SK-N-SH (cell line): ENCODE measurements at regions not wholly inside any gene's neighbourhood (a gene's known extent, or its start where the extent isn't known, plus 50 kb on each side); places are given as distances from the start of the nearest gene placed in this dataset.

Experiments used
- CTCF ChIA-PET: fragments of 300-600, 350-600 bp; formaldehyde crosslinking; extraction: SDS; loops from one replicate; lab custom pipeline; 2021; lab: Yijun Ruan, JAX
- POLR2A ChIA-PET: fragments of 350-600 bp; sonication (Branson Sonifier 250); formaldehyde crosslinking; extraction: SDS; loops from one replicate; lab custom pipeline; 2020; ENCODE audit warnings: antibody characterized with exemption, inconsistent platforms; lab: Yijun Ruan, JAX
- DNase-seq: peaks from one replicate; pipeline ENCODE4 v3.0.0; 2012
- H2AFZ ChIP-seq: fragments of 200-600 bp; sonication (generic); 2 replicates; pipeline ENCODE4 v1.8.1; 2016; ENCODE audit warnings: antibody characterized with exemption, mild to moderate bottlenecking, low read depth
- H3F3A ChIP-seq: fragments of 200-600 bp; sonication (generic); replicated peaks from 2 replicates; pipeline ENCODE3; 2016; ENCODE audit warnings: antibody characterized with exemption, mild to moderate bottlenecking; ENCODE audit not compliant: insufficient read depth
- H3K27ac ChIP-seq, 2 experiments: fragments of 200-500 bp in 1 of 2; fragments of 200-600 bp in 1 of 2; sonication (Bioruptor generic) in 1 of 2; sonication (generic), shearing (Covaris generic) in 1 of 2; 2 replicates each; pipeline versions ENCODE4 v1.5.1 to v1.6.1; 2014 to 2016; ENCODE audit warnings: low read depth in 2 of 2, inconsistent platforms in 1 of 2, low read length in 1 of 2, mild to moderate bottlenecking in 1 of 2, mixed read lengths in 1 of 2
- H3K27me3 ChIP-seq: fragments of 200-600 bp; sonication (generic), shearing (Covaris generic); 2 replicates; pipeline ENCODE4 v1.6.1; 2016; ENCODE audit warnings: mixed run types; ENCODE audit not compliant: insufficient read depth
- H3K36me3 ChIP-seq, 2 experiments: fragments of 200-500 bp in 1 of 2; fragments of 200-600 bp in 1 of 2; sonication (Bioruptor generic) in 1 of 2; sonication (generic) in 1 of 2; replicated peaks in 1 of 2; 2 replicates each; pipeline versions ENCODE3 to v1.5.1; 2014 to 2016; ENCODE audit warnings: low read length in 1 of 2, mild to moderate bottlenecking in 1 of 2; ENCODE audit not compliant: insufficient read depth in 2 of 2, control insufficient read depth in 1 of 2
- H3K4me1 ChIP-seq, 2 experiments: fragments of 200-500 bp in 1 of 2; fragments of 200-600 bp in 1 of 2; sonication (Bioruptor generic) in 1 of 2; sonication (generic), shearing (Covaris generic) in 1 of 2; 2 replicates each; pipeline versions ENCODE4 v1.5.1 to v1.6.1; 2014 to 2016; ENCODE audit warnings: low read depth in 1 of 2, low read length in 1 of 2, mixed run types in 1 of 2; ENCODE audit not compliant: insufficient read depth in 2 of 2, control insufficient read depth in 1 of 2
- H3K4me2 ChIP-seq: fragments of 200-600 bp; sonication (generic), shearing (Covaris generic); 2 replicates; pipeline ENCODE4 v1.6.1; 2017; ENCODE audit warnings: mixed run types
- H3K4me3 ChIP-seq, 2 experiments: fragments of 200-500 bp in 1 of 2; fragments of 200-600 bp in 1 of 2; sonication (Bioruptor generic) in 1 of 2; sonication (generic), shearing (Covaris generic) in 1 of 2; 2 replicates each; pipeline versions ENCODE4 v1.5.1 to v1.8.1; 2014 to 2016; ENCODE audit warnings: low read depth in 2 of 2, inconsistent platforms in 1 of 2, low read length in 1 of 2, mild to moderate bottlenecking in 1 of 2, mixed read lengths in 1 of 2, moderate library complexity in 1 of 2
- H3K79me2 ChIP-seq: fragments of 200-600 bp; sonication (generic); 2 replicates; pipeline ENCODE4 v1.8.1; 2017; ENCODE audit warnings: mild to moderate bottlenecking; ENCODE audit not compliant: insufficient read depth
- H3K9ac ChIP-seq: fragments of 200-600 bp; sonication (generic); 2 replicates; pipeline ENCODE4 v1.6.1; 2017; ENCODE audit warnings: mixed run types
- H3K9me2 ChIP-seq: fragments of 200-600 bp; sonication (generic); 2 replicates; pipeline ENCODE4 v1.6.1; 2017; ENCODE audit warnings: mixed run types
- H3K9me3 ChIP-seq: fragments of 200-600 bp; sonication (generic); 2 replicates; pipeline ENCODE4 v1.6.1; 2017; ENCODE audit warnings: mixed run types, mild to moderate bottlenecking, moderate library complexity
- H4K20me1 ChIP-seq: fragments of 200-600 bp; sonication (generic); 2 replicates; pipeline ENCODE4 v1.6.1; 2017; ENCODE audit warnings: mild to moderate bottlenecking, mixed run types; ENCODE audit not compliant: insufficient read depth
- CTCF ChIP-seq: fragments of 200-600 bp; sonication (generic); IDR thresholded peaks from 2 replicates; pipeline ENCODE4 v1.6.1; 2017; ENCODE audit warnings: antibody characterized with exemption, mild to moderate bottlenecking, moderate library complexity
- ELF1 ChIP-seq: IDR thresholded peaks from 2 replicates; pipeline ENCODE4 v1.4.0; 2012
- EZH2phosphoT487 ChIP-seq: fragments of 200-600 bp; sonication (generic); IDR thresholded peaks from 2 replicates; pipeline ENCODE4 v1.6.1; 2017; ENCODE audit warnings: low read depth, mixed run types, mild to moderate bottlenecking, antibody characterized with exemption, moderate library complexity, borderline replicate concordance
- FOXJ3 ChIP-seq: sonication (generic); formaldehyde crosslinking; IDR thresholded peaks from 2 replicates; pipeline ENCODE4 v1.5.1; 2020; ENCODE audit warnings: mild to moderate bottlenecking, missing genetic modification reagents
- FOXM1 ChIP-seq: IDR thresholded peaks from 2 replicates; pipeline ENCODE4 v1.4.0; 2012; ENCODE audit warnings: low read depth, mild to moderate bottlenecking
- GATA2 ChIP-seq: sonication (generic); formaldehyde crosslinking; IDR thresholded peaks from 2 replicates; pipeline ENCODE4 v1.5.0; 2020; ENCODE audit warnings: mild to moderate bottlenecking, missing genetic modification reagents
- IRF3 ChIP-seq: fragments of 150-350 bp; IDR thresholded peaks from 2 replicates; pipeline ENCODE4 v1.6.1; 2016; ENCODE audit warnings: mild to moderate bottlenecking, low read depth, low read length
- MAX ChIP-seq: IDR thresholded peaks from 2 replicates; pipeline ENCODE4 v1.4.0; 2012; ENCODE audit warnings: low read depth
- MEF2A ChIP-seq: IDR thresholded peaks from 2 replicates; pipeline ENCODE4 v1.4.0; 2012; ENCODE audit warnings: low read depth, borderline replicate concordance
- NRF1 ChIP-seq: IDR thresholded peaks from 2 replicates; pipeline ENCODE4 v1.6.1; 2012; ENCODE audit warnings: low read depth, mild to moderate bottlenecking, low read length
- PBX3 ChIP-seq: IDR thresholded peaks from 2 replicates; pipeline ENCODE4; 2012
- RCOR1 ChIP-seq: fragments of 150-350 bp; IDR thresholded peaks from 2 replicates; pipeline ENCODE4 v1.6.1; 2017; ENCODE audit warnings: antibody characterized with exemption, low read length
- SMC3 ChIP-seq: IDR thresholded peaks from 2 replicates; pipeline ENCODE4 v1.6.1; 2012; ENCODE audit warnings: low read depth, low read length, improper control_type of control experiment
- TEAD4 ChIP-seq: IDR thresholded peaks from 2 replicates; pipeline ENCODE4 v1.4.0; 2012; ENCODE audit warnings: mild to moderate bottlenecking, borderline replicate concordance; ENCODE audit not compliant: insufficient read depth
- USF1 ChIP-seq: IDR thresholded peaks from 2 replicates; pipeline ENCODE4 v1.4.0; 2012; ENCODE audit warnings: low read depth, borderline replicate concordance
- WGBS: methylation state at CpG from one replicate; pipeline ENCODE4 v1.1.6; 2017; ENCODE audit warnings: low lambda C conversion rate; 5-methylcytosine and 5-hydroxymethylcytosine counted together

- Histone ChIP-seq H3K9ac (no peak overlapping the region), H3K79me2 (no peaks in the 10 kb centered on the region), H3K9me2 (peaks cover 3% of the 10 kb centered on the region; the same call in 1 of the 2 replicates), H3K27ac (no peak overlapping the region), H2AFZ (no peak overlapping the region), H3K27me3 (no peaks in the 10 kb centered on the region), H3K9me3 (peaks cover 8% of the 10 kb centered on the region), H3K36me3 (no peaks in the 10 kb centered on the region), H3K4me3 (no peak overlapping the region), H3K4me2 (no peak overlapping the region), H3F3A (no peaks in the 10 kb centered on the region), H3K4me1 (peaks cover 0 to 5% of the 10 kb centered on the region in 2 experiments; a peak in 1 of 4 replicates), H4K20me1 (no peaks in the 10 kb centered on the region)
- CTCF ChIA-PET, result no interaction called here
- no peak for DNase-seq
- POLR2A ChIA-PET, result no interaction called here
- TF ChIP-seq ELF1 (no peak), RCOR1 (no peak), SMC3 (no peak), EZH2phosphoT487 (no peak)
Measured at GRCh38 chr3:8345398-8345797, 156.2 kb upstream of the LMCD1 start.

GRCh38 chr3:8348076-8348475 is 153.5 kb upstream of the LMCD1 start:
- Histone ChIP-seq H3K27me3 (no peaks in the 10 kb centered on the region), H3K27ac (no peak overlapping the region), H3K9me2 (peaks cover 3% of the 10 kb centered on the region; the same call in 1 of the 2 replicates), H3F3A (no peaks in the 10 kb centered on the region), H3K4me2 (no peak overlapping the region), H3K9ac (no peak overlapping the region), H3K36me3 (no peaks in the 10 kb centered on the region), H4K20me1 (no peaks in the 10 kb centered on the region), H2AFZ (no peak overlapping the region), H3K79me2 (no peaks in the 10 kb centered on the region), H3K4me1 (no peaks in the 10 kb centered on the region), H3K4me3 (no peak overlapping the region), H3K9me3 (peaks cover 8% of the 10 kb centered on the region)
- TF ChIP-seq FOXM1 (no peak), MEF2A (no peak), PBX3 (no peak), EZH2phosphoT487 (no peak), FOXJ3 (CRISPR knock-in tag) (no peak), IRF3 (no peak), CTCF (no peak), MAX (no peak), USF1 (no peak), TEAD4 (no peak), GATA2 (CRISPR knock-in tag) (no peak), NRF1 (no peak)
- no peak for DNase-seq
- ChIA-PET CTCF (interaction anchor here (0.6 kb wide), 1 partner anchor 44 kb away, joined by 3 read pairs; no protein-coding TSS in a partner anchor), POLR2A (no interaction called here)
- WGBS, result 33% methylated on average over 2 of the region's 2 CpGs
